ENCODE measurements at regions not wholly inside any gene's neighbourhood (a gene's known extent, or its start where the extent isn't known, plus 50 kb on each side); places are given as distances from the start of the nearest gene placed in this dataset.

GRCh38 chr10:70965566-70965965 is 77.2 kb upstream of the PCBD1 start:
- H3K4me3 ChIP-seq (ENCODE audit: low read depth, low read length), result no peak overlapping the region
- TF ChIP-seq CTCF (conservative IDR thresholded peaks at IDR 0.05; ENCODE audit: low read depth, low read length), result no peak
- no peak for DNase-seq (ENCODE audit: low read depth)

- H3K4me3 ChIP-seq (ENCODE audit: low read depth, low read length), result no peak overlapping the region
- DNase-seq (ENCODE audit: low read depth), result no peak
- no peak for TF ChIP-seq CTCF (conservative IDR thresholded peaks at IDR 0.05; ENCODE audit: low read depth, low read length)
These were observed 78.5 kb upstream of the PCBD1 start for GRCh38 chr10:70966646-70967553.

- DNase-seq (ENCODE audit: low read depth), result peak; percentile 39
- no peak for TF ChIP-seq CTCF (conservative IDR thresholded peaks at IDR 0.05; ENCODE audit: low read depth, low read length)
- H3K4me3 ChIP-seq (ENCODE audit: low read depth, low read length), result no peak overlapping the region
These were observed 79.5 kb upstream of the PCBD1 start for GRCh38 chr10:70967591-70968587.

- TF ChIP-seq CTCF (conservative IDR thresholded peaks at IDR 0.05; ENCODE audit: low read depth, low read length), result no peak
- no peak overlapping the region for H3K4me3 ChIP-seq (ENCODE audit: low read depth, low read length)
- no peak for DNase-seq (ENCODE audit: low read depth)
These were observed 80.8 kb upstream of the PCBD1 start for GRCh38 chr10:70969188-70969587.

- no peak for TF ChIP-seq CTCF (conservative IDR thresholded peaks at IDR 0.05; ENCODE audit: low read depth, low read length)
- no peak overlapping the region for H3K4me3 ChIP-seq (ENCODE audit: low read depth, low read length)
- no peak for DNase-seq (ENCODE audit: low read depth)
These were observed 82.5 kb upstream of the PCBD1 start for GRCh38 chr10:70970830-70971229.

GRCh38 chr10:70973275-70973674 is 84.9 kb upstream of the PCBD1 start:
- H3K4me3 ChIP-seq (ENCODE audit: low read depth, low read length), result no peak overlapping the region
- DNase-seq (ENCODE audit: low read depth), result no peak
- no peak for TF ChIP-seq CTCF (conservative IDR thresholded peaks at IDR 0.05; ENCODE audit: low read depth, low read length)
